Suppressor macrophage treated with lipopolysaccharide for 4 hours (primary cell): ENCODE measurements at regions not wholly inside any gene's neighbourhood (a gene's known extent, or its start where the extent isn't known, plus 50 kb on each side); places are given as distances from the start of the nearest gene placed in this dataset.

Experiments used
- DNase-seq: peaks from one replicate; pipeline ENCODE4 v3.0.0-alpha.2; 2020

- no peak for DNase-seq
These were observed 640.5 kb downstream of the DHX35 start for GRCh38 chr20:39602649-39603048.

GRCh38 chr20:39600871-39601270 lies 638.7 kb downstream of the DHX35 start:
- no peak for DNase-seq

- no peak for DNase-seq
These were observed 638.0 kb downstream of the DHX35 start for GRCh38 chr20:39600156-39600555.

- DNase-seq: no peak
These were observed 634.4 kb downstream of the DHX35 start for GRCh38 chr20:39596554-39596953.

GRCh38 chr20:39592371-39592770 lies 630.2 kb downstream of the DHX35 start:
- DNase-seq: no peak

- no peak for DNase-seq
These were observed 626.1 kb downstream of the DHX35 start for GRCh38 chr20:39588148-39588757.

- DNase-seq: no peak
These were observed 618.9 kb downstream of the DHX35 start for GRCh38 chr20:39581034-39581433.

- no peak for DNase-seq
These were observed 614.6 kb downstream of the DHX35 start for GRCh38 chr20:39576771-39577170.

- no peak for DNase-seq
These were observed 611.9 kb downstream of the DHX35 start for GRCh38 chr20:39574061-39574460.

- DNase-seq: no peak
These were observed 609.0 kb downstream of the DHX35 start for GRCh38 chr20:39571171-39571570.

- DNase-seq: no peak
These were observed 606.0 kb downstream of the DHX35 start for GRCh38 chr20:39568109-39568508.

GRCh38 chr20:39563349-39563748 lies 601.2 kb downstream of the DHX35 start:
- DNase-seq: no peak

- DNase-seq: no peak
These were observed 592.2 kb downstream of the DHX35 start for GRCh38 chr20:39554341-39554740.

- DNase-seq: no peak
These were observed 591.0 kb downstream of the DHX35 start for GRCh38 chr20:39553120-39553519.

GRCh38 chr20:39549733-39550132 lies 587.6 kb downstream of the DHX35 start:
- no peak for DNase-seq

- no peak for DNase-seq
These were observed 585.6 kb downstream of the DHX35 start for GRCh38 chr20:39547546-39548408.

GRCh38 chr20:39541136-39541803 lies 579.1 kb downstream of the DHX35 start:
- DNase-seq: no peak

- no peak for DNase-seq
These were observed 576.2 kb downstream of the DHX35 start for GRCh38 chr20:39538317-39538716.

GRCh38 chr20:39535301-39535700 lies 573.2 kb downstream of the DHX35 start:
- no peak for DNase-seq

GRCh38 chr20:39534846-39535245 lies 572.7 kb downstream of the DHX35 start:
- DNase-seq: no peak

- no peak for DNase-seq
These were observed 571.7 kb downstream of the DHX35 start for GRCh38 chr20:39533858-39534257.

- DNase-seq: no peak
These were observed 570.1 kb downstream of the DHX35 start for GRCh38 chr20:39532205-39532604.

GRCh38 chr20:39528436-39528835 lies 566.3 kb downstream of the DHX35 start:
- DNase-seq: no peak

GRCh38 chr20:39524371-39524911 lies 562.3 kb downstream of the DHX35 start:
- DNase-seq: peak; percentile 33
